GM12801 (cell line): ENCODE measurements at regions not wholly inside any gene's neighbourhood (a gene's known extent, or its start where the extent isn't known, plus 50 kb on each side); places are given as distances from the start of the nearest gene placed in this dataset.

Source experiments
- TF ChIP-seq, protein P1 (sequence below): IDR thresholded peaks from one replicate; pipeline ENCODE4 v1.5.1; 2011; ENCODE audit warnings: control low read depth; ENCODE audit not compliant: insufficient read length; ENCODE audit errors: extremely low read depth

DNA sequence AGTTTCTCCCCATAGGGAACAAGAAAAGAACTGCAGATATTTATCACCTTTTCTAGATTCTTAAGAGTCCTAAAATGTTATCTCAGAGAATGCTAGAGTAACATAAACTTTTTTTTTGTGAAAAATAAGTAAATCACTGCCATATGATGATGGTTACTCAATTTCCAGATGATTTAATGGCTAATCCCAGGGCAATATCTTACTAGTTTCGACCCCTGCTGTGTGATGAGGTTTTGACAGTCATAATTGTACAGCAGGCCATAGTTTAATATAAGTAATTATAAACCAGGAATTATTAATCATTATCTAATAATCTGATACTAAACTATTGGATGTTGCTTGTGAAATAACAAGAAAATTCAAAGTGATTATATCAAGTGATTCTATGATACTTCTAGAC, 210.6 kb downstream of the HLX start:
- TF ChIP-seq, protein P1, sequence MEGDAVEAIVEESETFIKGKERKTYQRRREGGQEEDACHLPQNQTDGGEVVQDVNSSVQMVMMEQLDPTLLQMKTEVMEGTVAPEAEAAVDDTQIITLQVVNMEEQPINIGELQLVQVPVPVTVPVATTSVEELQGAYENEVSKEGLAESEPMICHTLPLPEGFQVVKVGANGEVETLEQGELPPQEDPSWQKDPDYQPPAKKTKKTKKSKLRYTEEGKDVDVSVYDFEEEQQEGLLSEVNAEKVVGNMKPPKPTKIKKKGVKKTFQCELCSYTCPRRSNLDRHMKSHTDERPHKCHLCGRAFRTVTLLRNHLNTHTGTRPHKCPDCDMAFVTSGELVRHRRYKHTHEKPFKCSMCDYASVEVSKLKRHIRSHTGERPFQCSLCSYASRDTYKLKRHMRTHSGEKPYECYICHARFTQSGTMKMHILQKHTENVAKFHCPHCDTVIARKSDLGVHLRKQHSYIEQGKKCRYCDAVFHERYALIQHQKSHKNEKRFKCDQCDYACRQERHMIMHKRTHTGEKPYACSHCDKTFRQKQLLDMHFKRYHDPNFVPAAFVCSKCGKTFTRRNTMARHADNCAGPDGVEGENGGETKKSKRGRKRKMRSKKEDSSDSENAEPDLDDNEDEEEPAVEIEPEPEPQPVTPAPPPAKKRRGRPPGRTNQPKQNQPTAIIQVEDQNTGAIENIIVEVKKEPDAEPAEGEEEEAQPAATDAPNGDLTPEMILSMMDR, result no peak

DNA sequence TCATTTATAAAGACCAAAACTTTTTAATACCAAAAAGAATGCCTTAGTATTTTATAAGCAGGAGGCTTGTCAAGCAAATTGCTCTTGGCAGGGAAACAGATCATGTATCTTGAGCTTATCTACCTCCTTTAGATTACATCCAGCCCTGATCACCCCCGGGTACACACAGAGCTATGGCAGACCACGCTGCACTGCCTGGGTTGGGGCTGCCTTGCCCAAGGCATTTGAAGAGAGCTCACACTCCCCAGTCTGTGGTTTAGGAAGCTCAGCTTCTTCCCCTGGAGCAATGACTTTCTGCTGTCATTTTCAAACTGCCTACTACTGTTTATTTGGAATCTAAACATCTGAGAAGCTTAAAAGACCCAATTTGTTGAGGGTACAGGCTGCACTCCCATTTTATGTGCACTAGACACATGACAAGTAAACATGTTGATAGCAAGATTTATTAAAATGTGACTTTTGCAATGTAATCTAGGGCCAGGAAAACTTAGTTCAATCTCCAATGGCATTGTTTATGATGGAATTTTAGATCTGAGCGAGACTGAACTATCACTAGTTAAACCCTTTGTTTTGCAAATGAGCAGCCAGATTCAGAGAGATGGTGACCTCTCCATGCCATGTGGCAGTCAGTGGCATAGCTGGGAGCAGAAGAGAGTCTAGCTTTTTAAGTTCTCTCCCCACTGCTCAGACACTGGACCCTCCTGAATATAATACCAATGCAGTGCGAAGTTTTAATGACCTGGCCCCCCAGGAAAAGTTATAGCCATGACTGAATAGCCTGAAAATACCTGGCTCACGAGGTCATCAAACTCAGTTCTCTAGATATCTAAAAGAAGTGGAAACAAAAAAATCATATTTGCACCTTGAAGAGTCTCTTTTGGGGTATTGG, 214.9 kb downstream of the HLX start:
- TF ChIP-seq, protein P1, result no peak

DNA sequence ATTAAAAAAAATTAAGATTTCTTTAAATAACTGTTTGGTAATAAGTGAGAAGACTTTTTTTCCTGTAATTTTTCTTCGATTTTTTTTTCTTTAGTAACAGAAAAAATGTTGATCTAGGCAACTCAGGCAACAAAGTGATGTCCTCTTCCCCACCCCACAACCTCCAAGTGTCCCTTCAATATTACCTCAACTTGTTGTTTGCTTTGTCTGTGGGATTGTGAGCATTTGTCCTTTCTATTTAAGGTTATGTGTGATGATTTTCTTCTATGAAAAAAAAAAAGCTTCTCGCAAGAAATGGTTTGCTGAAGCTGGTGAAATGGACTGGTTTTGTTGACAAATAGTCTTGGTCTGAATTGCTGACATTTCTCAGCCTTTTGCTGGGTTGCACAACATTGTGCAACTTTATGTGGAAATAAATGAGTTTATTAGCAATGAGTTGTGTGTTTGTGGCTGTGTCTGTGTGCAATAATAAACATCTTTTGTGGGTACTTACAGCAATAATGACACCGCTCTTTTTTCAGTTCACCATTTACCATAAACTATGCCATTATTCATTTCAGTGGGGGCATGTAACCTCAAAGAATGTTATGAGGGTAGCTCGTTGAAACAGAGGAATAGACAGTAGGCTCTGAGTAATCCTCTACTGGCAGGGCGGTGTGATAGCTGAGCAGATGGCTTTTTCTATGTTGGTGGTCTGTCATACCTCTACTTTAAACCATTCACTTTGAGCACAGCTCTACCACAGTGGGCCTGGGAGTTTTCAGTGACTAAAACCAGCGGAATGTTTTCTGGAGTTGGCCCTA, 218.4 kb downstream of the HLX start:
- TF ChIP-seq, protein P1, result no peak

DNA sequence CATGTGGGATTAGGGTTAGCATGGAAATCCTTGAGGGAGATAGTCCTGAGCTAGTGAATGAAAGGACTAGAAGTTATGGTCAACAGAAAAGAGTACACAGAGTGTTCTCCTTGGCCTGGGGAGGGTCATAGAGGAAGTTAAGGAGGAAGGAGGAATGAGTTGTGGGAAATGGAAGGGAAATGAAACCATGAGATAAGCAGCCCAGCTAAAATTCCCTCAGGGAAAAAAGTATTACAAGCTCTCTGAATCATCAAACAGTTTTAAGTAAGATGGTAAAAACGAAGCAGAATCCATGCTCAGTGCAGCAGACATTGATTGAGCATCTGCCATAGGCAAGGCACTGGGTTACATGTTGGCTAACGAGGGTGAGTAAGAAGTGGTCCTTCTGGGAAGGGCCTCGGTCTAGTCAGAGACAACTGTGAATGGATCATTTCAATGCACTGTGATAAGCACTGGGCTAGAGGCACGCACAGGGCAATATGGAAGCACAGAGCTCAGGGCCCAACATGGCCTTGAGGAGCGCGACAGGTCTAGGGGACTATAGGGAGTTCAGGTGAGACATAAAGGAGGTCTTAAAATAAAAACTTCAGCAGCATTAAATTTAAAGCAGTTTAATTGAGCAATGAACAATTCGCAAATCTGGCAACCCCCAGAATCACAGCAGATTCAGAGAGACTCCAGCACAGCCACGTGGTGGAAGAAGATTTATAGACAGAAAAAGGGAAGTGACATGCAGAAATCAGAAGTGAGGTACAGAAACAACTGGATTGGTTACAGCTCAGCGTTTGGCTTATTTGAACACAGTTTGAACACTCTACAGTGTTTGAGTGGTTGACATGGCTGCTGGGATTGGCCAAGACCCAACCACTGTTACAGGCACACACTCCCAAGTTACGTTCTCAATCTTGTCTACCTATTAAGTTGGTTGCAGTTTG, 219.5 kb downstream of the HLX start:
- TF ChIP-seq, protein P1, result no peak

DNA sequence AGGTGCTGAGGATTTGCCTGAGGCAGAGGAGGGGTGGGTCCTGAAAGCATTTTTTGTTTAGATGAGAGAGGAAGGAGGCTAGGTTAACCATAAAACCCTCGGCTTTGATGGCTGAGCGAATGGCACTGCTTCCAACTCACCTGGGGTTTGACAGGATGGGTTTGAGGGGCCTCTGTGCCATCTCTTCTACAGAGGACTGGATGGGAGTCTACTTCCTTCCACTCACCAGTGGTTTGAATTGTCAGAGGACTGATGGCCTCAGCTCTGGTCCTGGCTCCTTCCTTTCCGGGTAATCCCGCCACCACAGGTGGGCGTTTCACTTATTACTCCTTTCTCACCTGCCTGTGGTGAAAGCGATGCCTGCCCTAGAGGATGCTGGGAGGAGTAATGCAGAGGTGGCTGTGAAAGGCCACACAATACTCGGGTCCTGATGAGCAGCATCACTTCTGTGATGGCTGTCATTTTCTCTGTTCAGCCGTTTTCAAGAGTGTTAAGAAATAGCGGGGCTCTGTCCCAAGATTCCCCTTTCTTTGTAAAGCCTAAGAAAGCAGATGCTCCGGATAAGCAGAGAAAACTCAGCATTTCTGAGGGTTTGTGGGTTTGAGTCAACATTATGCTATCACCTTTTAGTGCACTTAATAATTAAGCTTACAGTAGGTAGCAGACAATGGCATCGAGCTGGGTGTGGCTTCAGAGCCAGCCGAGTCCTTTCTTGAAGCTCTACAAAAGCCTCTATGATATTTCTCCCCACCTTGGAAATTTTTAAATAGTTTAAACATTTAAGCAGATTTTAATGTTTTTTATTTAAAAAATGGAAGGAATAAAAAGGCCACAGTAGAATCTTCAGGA, 220.7 kb downstream of the HLX start:
- TF ChIP-seq, protein P1, result no peak

DNA sequence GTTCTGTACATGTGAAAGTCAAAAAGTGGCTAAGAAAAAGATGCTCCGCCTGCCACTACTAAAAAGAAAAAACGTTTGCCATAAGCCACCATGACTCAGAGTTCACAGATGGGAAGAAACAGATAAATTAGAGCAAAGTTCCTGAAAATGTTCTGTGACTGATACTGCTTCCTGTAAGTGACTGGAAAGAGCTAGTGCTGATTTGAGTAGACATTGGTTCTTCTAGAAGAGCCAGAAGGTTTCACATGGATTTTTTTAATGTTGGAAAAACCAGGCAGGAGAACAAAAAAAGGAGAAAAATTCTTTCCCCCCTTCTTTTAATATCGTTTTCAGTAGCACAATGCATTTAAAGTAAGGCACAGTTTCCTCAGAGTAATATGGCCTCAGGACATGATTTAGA, 221.4 kb downstream of the HLX start:
- TF ChIP-seq, protein P1, result no peak
